Amniotic stem cell (primary cell): ENCODE measurements at regions not wholly inside any gene's neighbourhood (a gene's known extent, or its start where the extent isn't known, plus 50 kb on each side); places are given as distances from the start of the nearest gene placed in this dataset.
"Not testable (repeated sequence)": the region's sequence is repeated elsewhere in the genome, so short reads cannot be mapped to it uniquely, and the experiment has no call there.

Experiments used
- DNase-seq: peaks from one replicate; lab custom pipeline; 2025; lab: John Stamatoyannopoulos, UW

DNA sequence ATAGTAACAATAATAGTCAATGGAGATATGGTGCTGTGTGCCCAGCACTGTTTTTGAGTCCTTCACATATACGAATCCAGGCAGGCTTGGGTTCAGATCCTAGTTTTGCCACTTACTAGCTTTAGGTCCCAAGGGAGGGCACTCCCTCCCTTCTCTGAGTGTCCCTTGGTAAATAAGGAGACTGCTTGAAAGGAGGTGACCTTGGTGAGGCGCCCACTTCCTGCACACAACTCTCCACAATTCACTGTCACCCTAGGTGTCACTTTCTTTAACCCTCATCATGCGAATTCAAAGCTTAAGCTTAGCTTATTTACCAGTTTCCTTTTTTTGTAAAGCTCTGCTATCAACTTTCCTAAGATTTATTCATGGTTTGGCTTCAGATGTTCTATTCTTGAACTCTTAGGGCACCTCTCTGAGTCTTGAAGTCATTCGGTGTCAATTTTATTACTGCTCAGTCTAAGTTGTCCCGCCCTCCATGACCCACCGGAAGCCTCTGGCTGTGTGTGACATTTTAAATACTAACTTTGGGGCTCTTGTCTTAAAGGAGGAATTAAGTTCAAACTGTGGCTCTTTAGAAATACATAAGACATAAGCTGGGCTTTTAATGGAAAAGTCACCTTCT lies 170.7 kb upstream of the ZNF618 start:
- DNase-seq: no peak

GRCh38 chr9:113705928-113706519 lies 170.1 kb upstream of the ZNF618 start:
- DNase-seq: no peak

GRCh38 chr9:113707953-113708695 lies 168.0 kb upstream of the ZNF618 start:
- DNase-seq: no peak

DNA sequence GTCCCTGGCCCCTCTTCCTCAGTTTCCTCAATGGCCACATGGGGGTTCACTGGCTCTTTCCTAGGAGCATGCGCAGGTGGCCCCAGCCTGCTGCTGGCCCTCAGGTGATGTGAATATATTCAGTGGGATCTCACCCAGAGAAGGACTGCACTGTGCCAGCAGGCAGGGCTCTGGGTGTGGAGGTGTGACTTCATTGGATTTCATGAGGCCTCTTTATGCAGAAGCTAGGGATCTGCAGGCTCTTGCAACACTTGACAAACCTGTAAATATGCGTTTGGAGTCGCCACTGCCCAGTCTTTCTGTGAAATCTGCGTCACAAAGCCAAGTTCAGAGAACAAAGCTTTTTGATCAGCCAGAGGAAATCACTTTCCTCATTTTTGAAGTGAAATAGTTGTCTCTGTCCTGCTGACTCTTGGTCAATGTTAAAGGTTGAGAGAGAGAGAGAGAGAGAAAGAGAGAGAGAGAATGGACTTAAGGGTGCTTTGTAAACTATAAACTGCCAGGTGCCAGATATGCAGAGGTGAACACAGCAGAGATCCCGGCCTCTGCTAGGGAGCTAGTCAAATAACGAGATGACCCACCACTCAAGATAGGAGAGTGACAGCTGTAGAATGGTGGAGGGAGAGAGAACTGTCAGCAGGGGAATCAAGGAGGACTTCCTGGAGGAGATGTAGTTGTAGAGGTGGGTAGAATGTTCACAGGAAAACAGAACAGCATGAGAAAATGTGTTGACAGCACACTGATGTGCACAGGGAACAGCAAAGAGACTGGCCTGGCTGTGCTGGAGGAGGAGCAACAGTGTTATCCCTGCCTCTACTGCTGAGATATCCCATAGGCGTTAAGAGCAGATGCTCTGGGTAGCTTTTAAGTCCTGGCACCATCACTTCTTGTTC lies 167.0 kb upstream of the ZNF618 start:
- no peak for DNase-seq

DNA sequence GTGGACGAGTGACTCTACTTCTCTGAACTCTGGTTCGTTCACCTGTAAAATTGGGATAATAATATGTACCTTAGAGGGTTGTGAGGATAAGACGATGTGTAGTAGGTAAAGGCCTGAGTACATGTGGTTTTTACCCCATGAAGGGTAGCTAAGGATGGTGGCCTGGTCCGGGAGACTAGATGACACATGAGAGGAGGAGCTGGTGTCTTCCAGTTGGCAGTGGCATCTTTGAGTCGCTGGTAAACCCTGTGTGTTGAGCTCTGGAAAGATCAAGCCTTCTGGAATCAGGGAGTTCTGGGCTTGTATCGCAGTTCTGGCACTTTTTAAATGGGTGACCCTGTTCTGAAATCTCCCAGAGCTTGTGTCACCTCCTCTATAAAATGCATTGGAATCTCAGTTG lies 166.4 kb upstream of the ZNF618 start:
- DNase-seq: no peak

GRCh38 chr9:113711251-113711650 lies 164.9 kb upstream of the ZNF618 start:
- DNase-seq: no peak

DNA sequence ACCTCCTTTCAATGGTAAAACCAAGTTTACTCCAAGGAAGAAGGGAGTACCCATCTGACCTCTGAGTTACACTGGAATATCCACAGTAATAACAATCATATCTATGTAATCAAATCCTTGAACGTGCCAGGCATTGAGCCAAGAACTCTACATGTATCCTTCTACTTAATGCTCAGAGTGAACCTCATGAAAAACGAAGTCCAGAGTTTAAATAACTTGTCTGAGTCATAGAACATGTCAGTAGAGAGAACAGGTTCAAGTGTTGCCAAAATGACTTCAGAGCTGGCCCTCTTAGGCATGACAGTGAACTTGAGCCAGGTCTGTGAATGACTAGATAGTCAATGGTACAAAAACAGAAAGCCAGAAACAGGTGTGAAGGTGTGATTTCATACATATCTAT lies 164.1 kb upstream of the ZNF618 start:
- DNase-seq: no peak

DNA sequence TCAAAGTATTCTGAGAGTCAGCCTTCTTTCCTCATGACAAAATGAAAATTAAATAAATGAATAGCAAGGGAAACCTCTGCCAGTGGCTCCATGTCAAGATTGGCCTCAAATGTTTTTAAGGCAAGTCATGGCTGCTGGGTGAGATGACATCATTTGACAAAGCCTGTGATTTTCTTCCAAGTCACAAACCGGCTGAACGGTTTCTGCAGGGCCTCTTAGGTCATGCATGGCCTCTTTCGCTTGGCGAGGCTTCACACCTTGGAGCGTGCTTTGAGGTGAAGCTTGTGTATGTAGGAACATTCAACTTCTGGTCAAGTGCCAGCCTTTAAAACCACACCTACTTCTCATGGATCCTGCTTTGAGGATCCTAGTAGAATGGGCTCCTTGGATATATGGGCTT lies 161.0 kb upstream of the ZNF618 start:
- no peak for DNase-seq

DNA sequence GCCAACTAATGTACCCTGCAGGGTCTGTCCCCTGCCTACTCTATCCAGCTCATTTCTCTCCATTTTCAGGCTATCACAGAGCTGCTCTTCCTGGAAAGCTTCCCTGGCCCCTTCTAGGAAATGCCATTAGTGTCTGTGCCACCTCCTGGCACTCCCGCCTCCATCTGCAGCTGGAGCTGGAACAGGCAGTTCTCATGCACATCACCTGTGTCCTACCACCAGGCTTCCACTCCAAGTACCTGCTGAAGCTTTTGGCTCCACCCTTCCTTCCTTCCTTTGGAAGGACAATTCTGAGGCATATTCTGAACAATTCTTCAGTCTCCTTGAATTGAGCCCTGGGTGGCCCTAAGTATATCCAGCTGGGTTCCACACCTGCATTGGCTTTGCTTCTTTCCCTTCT lies 156.2 kb upstream of the ZNF618 start:
- no peak for DNase-seq

DNA sequence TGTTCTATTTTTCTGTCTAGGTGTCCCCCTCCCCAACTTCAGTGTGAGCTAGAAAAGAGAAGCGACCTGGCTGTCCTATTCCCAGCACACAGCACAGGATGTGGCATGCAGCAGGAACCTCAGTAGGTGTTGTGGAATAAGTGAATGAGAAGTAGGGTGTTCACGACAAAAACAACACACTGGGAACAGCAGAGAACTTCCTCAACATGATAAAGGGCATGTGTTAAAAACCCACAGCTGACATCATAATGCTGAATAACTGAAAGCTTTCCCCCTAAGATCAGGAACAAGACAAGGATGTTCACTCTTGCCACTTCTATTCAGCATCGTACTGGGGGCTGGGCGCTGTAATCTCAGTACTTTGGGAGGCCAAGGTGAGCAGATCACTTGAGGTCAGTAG lies 155.6 kb upstream of the ZNF618 start:
- no peak for DNase-seq

DNA sequence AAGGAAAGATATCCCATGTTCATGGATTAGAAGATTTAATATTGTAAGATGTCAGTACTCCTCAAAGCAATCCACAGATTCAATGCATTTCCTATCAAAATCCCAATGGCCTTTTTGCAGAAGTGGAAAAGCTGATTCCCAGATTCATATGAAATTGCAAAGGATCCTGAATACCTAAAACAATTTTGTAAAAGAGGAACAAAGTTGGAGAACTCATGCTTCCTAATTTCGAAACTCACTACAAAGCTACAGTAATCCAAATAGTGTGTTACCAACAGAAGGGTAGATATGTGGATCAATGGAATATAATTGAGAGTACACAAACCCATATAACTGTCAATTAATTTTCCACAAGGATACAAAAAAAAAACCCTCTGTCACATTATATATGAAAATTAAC lies 154.3 kb upstream of the ZNF618 start:
- DNase-seq: no peak

GRCh38 chr9:113724202-113724601 lies 151.9 kb upstream of the ZNF618 start:
- no peak for DNase-seq

GRCh38 chr9:113728989-113729388 lies 147.1 kb upstream of the ZNF618 start:
- DNase-seq: no peak

GRCh38 chr9:113734826-113735225 lies 141.3 kb upstream of the ZNF618 start:
- no peak for DNase-seq

DNA sequence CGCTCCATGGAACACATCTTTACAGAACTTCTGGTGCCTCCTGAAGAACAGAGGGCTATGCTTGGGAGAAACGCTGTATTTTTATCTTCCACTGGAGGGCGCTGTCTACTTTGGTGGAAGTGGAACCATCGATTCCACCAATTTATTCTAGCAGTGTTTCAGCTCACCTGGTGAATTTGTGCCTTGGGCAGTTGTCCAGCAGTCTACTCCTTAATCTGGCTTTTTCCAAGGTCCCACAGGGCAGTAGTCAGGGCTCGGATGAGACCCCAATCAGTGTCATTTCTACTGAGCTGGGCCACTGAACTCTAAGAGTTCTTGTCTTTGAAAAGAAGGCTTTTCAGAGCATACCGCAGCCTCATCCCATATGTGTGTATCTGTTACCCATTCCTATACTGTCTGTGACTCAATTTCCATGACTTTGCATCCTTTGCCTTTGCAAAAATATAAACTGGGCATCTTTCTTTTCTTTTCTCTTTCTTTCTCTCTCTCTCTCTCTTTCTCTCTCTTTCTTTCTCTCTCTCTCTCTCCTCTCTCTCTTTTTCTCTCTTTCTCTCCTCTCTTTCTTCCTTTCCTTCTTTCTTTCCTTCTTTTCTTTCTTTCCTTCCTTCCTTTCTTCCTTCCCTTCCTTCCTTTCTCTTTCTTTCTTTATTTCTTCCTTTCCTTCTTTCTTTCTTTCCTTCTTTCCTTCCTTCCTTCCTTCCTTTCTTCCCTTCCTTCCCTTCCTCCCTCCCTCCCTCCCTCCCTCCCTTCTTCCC lies 138.4 kb upstream of the ZNF618 start:
- peak; percentile 30 for DNase-seq

- no peak for DNase-seq
These were observed 137.6 kb upstream of the ZNF618 start for GRCh38 chr9:113738496-113738892.

DNA sequence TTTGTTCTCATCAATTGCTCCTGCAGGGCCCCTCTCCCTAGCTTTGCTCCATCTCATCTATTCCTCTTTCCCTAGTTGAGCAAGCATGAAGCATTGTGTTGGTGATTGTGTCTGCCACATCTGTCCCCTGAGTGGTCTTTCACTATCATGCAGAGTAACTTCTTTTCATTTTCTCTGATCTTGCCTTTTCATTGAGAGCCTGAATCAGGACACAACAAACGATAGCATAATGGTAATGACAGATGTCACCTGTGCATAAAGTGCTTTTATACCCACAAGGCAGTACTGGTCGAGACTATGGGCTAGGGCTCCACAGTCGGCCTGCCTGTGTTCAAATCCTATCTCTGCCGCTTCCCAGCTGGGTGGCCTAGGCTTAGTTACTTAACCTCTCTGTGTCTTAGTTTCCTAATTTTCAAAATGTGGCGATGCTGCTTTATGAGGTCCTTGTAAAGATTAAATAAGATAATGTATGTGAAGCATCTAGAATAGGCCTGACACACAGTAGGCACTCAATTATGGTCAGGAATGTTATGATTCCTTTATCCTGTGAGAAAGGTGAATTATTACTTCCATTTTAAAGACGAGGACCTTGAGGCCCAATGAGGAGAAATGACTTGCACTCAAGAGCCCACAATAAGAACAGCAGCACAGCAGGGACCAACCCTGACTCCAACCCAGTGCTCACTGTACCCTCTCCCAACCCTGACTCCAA lies 137.1 kb upstream of the ZNF618 start:
- no peak for DNase-seq

GRCh38 chr9:113739605-113740507 lies 136.3 kb upstream of the ZNF618 start:
- DNase-seq: not testable (repeated sequence)

DNA sequence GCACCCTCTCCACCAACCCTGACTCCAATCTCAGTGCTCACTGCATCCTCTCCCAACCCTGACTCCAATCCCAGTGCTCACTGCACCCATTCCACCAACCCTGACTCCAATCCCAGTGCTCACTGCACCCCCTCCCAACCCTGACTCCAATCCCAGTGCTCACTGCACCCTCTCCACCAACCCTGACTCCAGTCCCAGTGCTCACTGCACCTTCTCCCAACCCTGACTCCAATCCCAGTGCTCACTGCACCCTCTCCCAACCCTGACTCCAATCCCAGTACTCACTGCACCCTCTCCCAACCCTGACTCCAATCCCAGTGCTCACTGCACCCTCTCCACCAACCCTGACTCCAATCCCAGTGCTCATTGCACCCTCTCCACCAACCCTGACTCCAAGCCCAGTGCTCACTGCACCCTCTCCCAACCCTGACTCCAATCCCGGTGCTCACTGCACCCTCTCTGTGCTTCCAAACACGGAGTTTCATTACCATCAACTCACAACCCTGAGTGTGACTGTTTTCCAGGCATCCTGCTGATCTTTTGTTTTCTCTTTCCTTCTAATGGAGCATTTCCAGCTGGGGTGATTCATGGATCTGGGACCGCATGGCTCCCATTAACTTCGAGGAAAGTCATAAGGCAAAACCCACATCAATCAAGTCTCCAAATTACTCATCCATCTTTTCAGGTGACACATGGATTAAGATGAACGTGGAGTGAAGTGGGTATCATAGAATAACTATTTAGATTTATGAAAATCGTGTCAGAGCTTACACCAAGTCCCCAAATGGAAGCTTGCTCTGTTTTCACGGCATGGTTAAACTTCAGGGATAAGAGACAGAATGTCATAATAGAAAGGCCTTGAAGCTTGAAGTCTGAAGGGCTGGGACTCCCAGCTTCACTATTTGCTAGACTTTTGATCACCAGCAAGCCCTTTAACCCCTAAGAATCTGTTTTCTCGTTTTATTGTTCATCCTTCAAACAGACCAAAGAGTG lies 135.3 kb upstream of the ZNF618 start:
- peak; percentile 2 for DNase-seq
